SK-N-DZ (cell line): ENCODE measurements at regions not wholly inside any gene's neighbourhood (a gene's known extent, or its start where the extent isn't known, plus 50 kb on each side); places are given as distances from the start of the nearest gene placed in this dataset.
"Not testable (repeated sequence)": the region's sequence is repeated elsewhere in the genome, so short reads cannot be mapped to it uniquely, and the experiment has no call there.

ENCODE experiments used
- DNase-seq: peaks from one replicate; pipeline ENCODE4 v3.0.0-alpha.2; 2015; ENCODE audit warnings: low spot score

DNA sequence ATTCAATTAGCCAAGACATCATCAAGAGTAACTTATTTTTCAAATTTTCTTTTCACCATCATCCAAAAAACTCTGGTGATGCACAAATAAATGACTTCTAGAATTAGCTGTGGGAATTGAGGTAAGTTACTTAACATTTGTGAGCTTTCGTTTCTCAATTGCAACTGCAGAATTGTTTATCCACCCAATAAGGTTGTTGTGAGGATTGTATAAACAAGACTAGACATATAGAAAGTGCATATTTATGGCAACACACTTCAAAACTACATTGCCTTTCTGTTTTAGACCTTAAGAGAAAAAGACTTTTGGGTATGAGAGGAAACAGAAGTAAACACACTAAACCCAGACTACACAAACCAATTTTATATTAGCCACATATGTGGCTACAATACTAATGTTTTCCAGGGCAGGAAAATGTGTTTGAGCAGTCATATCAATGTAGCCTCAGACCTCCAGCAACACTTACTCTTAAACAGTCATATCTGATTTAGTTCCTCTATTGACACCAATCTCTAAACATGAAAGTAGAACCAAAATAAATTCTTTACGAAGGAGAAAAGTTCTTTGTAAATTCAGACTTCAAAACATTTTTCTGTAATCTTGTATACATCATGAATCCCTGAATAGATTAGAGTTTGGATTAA lies 488.0 kb upstream of the CYLC2 start:
- DNase-seq = no peak

DNA sequence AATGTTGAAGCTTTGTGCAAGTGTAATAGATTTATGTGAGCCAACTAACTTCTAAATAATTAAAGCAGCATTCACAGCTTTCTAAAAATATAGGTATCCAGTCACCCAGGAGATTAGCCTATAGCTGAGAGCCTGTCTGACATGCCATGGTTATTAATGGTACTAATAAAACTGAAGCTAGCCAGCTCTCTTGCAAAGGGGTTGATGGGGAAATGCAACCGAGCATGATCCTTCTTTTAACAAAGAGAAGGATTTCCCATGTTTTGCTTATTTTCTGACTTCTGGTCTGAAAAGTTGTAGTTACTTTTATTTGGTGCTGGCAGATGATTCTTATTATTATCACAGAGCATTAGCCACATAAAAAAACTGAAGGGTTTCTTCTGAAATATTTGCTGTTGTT lies 488.7 kb upstream of the CYLC2 start:
- DNase-seq = no peak

DNA sequence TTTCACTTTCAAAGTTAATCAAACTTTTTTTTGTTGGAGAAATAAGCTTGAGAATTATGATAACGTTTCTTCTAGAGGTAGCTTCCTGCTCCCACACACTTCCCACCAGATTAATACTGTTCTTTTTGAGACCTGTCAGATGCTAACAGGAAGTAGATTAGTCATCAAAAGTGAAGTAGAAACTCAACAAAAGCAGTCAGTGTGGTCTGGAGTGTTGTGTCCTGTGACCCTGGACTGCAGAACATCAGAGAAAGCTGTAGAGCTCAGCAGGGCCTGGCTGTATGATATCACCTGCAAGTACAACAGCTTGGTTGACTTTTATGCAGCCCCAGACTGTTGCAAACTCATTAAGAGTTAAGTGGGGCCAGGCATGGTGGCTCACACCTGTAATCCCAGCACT lies 495.7 kb upstream of the CYLC2 start:
- no peak for DNase-seq

DNA sequence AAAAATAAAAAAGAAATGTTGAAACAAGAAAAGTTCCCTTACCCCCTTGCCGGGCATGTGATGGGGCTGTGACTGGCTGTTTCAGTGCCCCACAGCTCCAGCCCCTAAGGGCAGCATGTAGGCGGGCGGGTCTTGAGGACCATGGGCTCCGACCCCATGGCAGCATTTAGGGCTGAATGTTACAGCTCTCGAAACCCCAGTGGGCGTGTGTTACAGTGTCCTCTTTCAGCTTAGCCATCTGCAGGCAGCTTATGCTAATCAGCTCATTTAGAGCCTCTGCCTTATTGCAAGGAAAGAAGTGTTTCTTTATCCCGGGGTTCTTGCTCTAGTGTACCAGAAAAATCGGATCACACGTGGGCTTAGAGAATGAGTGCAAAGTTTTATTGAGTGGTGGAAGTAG lies 497.4 kb upstream of the CYLC2 start:
- DNase-seq = no peak

DNA sequence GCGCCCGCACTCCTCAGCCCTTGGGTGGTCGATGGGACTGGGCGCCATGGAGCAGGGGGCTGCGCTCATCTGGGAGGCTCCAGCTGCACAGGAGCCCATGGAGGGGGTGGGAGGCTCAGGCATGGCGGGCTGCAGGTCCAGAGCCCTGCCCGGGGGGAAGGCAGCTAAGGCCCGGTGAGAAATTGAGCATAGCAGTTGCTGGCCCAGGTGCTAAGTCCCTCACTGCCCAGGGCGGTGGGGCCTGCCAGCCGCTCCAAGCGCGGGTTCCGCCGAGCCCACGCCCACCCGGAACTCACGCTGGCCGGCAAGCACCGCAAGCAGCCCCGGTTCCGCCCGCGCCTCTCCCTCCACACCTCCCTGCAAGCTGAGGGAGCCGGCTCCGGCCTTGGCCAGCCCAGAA lies 508.2 kb upstream of the CYLC2 start:
- DNase-seq = not testable (repeated sequence)

DNA sequence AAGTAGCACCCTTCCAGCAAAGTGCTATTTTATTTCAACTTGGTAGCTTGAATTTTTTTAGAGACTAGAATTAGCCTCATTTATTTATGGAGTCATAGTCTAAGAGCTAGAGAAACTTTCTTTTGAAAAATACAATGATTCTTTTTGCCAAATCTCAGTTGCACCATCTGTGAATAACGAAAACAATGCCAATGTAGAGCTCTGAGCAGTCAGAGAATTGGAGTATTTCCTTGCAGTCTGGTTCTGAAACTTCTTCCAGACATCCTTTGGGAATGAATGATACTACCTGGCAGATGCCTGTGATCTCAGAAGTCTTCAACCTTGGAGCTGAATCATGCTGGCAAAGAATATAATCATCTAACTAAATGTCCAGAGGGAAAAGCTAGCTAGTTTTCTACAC lies 511.5 kb upstream of the CYLC2 start:
- DNase-seq = no peak

DNA sequence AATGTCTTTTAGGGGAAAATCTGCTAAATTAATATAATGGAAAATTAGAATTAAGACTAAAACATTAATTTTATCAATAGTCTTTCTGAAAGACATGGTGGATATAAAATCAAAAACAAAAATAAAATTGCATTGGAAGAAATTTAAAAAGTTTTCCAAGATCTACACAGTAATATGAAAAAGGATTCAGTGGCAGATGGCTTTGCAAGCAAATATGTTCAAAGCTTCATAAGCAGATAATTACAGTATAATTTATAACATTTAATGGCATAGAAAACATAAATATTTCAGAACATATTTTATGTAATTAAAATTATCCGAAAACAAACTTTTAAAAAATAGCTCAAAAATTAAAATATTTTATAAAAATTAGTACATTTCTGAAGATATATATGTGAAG lies 512.4 kb upstream of the CYLC2 start:
- DNase-seq = no peak

DNA sequence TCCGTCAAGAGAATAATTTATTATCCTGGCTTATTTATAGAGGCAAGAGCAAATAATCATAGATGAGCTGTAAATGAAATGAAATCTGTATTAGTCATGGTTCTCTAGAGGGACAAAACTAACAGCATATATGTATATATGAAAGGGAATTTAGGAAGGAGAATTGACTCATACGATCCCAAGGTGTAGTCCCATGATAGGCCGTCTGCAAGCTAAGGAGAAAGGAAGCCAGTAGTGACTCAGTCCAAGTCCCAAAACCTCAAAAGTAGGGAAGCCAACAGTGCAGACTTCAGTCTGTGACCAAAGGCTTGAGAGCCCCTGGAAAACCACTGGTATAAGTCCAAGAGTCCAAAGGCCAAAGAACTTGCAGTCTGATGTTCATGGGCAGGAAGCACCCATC lies 515.9 kb upstream of the CYLC2 start:
- DNase-seq = no peak

DNA sequence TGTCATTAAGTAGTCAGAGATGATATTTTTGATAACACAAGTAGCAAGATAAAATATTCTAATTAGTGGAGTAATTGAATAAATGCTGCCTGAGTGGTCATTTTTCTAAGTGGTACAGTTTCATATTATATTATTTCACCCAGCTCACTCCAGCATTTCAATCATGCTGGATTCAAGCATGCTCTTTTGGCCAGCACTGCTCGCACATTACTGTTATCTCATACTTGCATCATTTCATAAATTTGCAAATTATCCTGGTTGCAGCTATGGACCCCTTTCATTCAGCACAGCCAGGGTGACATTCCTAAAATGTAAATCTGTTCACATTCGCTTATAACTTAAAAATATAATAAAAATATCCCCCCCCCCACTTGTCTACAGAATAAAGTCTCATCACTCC lies 520.8 kb upstream of the CYLC2 start:
- DNase-seq = no peak

DNA sequence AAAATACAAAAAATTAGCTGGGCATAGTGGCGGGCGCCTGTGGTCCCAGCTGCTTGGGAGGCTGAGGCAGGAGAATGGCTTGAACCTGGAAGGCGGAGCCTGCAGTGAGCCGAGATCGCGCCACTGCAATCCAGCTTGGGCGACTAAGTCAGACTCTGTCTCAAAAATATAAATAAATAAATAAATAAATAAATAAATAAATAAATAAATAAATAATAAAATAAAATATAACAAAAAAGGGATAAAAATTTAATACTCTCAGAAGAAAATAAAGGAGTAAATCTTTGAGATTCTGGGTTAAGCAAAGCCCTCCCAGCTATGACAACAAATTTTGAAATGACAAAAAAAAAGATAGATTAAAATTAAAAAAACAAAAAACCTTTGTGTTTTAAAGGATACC lies 525.7 kb upstream of the CYLC2 start:
- not testable (repeated sequence) for DNase-seq

DNA sequence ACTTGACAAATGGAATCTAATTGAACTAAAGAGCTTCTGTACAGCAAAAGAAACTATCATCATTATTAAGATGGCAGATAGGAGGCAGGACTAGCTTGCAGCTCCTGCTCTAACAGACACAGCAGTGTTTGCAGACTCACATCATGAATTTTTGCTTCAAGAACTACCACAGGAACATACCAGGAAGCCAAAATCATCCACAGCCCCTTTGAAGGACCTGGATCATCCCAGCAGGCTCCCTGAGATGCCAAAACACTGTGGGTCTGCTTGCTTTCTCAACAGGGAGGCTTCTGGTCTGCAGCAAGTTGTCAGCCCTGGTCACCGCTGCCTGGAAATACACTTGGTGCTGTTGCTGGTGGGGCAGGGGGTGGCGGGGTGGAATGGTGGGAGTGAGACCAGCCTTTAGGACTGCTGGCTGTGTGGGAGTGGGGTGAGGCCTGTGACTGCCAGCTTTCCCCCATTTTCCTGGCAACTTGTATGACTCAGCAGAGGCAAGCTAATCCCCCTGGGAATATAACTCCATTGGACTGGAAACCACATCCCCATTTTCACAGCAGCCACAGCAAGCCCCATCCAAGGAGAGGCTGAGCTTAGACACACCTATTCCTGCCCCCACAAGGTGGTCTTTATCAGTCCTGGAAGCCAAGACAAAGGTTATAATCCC lies 533.8 kb upstream of the CYLC2 start:
- peak; percentile 1 for DNase-seq

DNA sequence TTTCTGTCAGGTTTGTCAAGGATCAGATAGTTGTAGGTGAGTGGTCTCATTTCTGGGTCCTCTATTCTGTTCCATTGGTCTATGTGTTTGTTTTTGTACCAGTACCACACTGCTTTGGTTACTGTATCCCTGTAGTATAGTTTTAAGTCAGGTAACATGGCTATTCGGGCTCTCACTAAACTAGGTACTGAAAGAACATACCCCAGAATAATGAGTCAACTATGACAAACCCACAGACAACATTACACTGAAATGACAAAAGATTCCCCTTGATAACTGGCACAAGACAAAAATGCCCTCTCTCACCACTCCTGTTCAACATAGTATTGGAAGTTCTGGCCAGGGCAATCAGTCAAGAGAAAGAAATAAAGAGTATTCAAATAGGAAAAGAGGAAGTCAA lies 535.3 kb upstream of the CYLC2 start:
- DNase-seq = no peak

DNA sequence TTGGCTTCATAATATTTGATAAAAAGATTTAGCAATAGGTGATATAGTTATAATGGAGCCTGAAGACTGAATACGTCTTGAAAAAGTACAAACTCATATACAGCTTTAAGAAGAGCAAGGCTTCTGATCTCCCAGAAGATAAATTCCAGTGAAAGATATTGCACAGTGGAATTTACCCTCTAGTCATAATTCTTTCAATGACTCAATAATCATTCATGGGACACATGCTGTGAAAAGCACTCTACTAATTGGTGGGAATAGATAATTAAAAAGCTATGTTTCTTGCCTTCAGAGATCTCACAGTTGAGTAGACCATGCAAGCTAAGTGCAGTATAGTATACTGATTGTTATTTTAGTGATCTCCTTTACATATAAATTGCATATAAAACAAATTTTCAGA lies 538.6 kb upstream of the CYLC2 start:
- DNase-seq = no peak

DNA sequence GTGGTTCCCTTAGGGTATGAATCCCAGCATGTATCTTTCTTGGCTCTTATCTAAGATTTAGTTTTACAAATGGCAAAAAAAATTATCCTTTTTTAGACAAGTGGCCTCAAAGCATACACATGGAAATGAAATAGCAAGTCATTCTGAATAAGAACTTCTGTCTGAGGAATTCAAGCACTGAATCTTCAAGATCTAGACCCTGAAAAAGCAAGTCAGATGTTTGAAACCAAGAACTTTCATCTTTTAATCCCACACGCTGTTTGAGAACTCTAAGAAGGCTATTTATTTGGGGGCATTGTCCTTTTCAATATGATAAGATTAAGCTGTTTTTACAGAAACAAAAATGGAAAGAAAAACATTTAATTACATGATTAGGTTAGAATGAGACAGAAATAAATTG lies 549.2 kb upstream of the CYLC2 start:
- no peak for DNase-seq

DNA sequence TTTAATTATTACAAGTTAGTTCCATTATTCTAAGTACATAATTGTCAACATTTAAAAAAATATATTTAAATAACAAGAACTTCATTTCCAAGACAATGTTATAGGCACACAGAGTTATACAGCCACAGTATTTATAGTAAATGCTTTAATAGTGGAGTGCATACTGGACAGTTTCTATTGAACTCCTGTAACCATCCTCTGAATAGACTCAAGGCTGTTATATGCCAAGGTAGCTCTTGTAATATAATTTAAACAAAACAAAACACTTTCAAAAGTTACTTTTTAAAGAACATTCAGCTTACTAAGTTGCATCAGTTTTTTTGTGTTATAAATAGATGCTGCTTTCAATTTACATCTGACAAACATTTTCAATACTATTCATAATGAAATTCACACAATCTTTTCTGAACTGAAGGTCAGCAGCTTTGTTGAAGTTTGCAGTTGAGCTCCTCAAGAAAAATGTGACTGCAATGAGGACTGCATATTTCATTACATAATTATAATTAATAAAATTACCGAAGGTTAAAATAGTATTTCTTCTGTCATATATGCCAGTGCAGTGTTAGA lies 549.9 kb upstream of the CYLC2 start:
- DNase-seq = no peak

DNA sequence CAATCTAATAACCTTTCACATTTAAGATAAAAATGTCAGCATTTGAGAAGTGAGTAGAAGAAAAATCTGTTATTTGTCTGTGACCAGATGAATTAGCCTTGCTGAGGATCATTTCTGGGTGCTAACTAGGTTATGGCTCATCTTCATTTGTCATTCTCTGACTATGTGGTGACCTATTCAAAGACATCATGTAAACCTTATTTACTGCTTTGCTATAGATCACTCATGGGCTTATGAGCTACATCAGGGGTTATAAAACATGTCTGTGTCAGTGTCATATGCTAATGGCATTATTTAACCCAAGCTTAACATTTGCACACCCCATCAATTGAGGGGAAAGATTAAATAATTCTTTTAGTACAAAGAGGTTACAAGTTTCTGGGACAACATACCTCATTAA lies 555.5 kb upstream of the CYLC2 start:
- peak; percentile 48 for DNase-seq

DNA sequence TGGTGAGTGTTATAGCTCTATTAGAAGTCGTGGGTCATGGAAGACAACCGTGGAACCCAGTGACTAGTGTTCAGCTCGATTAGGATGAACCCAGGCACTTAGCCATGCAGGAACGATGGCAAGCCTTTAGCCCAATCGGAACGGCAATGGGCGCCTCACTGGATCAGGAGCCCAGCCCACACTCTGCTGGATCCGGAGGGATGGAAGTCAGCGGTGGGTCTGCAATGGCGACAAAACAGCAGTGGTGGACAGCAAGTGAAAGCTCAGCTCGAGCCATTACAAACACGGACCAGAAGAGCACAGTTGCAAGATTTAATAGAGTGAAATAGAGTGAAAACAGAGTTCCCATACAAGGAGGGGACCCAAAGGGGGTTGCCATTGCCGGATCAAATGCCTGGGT lies 558.5 kb upstream of the CYLC2 start:
- not testable (repeated sequence) for DNase-seq

DNA sequence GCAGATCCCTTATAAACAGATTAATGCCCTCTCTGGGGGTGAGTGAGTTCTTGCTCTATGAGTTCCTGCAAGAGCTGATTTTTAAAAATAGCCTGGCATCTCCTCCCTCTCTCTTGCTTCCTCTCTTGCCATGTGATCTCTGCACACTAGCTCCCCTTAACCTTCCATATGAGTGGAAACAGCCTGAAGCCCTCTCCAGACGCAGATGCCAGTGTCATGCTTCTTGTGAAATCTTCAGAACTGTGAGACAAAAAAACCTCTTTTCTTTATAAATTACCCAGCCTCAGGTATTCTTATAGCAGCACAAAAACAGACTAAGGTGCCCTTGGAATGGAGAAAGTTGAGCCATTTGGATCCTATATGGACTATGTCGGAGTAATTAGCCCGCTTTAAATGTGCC lies 559.7 kb upstream of the CYLC2 start:
- no peak for DNase-seq

DNA sequence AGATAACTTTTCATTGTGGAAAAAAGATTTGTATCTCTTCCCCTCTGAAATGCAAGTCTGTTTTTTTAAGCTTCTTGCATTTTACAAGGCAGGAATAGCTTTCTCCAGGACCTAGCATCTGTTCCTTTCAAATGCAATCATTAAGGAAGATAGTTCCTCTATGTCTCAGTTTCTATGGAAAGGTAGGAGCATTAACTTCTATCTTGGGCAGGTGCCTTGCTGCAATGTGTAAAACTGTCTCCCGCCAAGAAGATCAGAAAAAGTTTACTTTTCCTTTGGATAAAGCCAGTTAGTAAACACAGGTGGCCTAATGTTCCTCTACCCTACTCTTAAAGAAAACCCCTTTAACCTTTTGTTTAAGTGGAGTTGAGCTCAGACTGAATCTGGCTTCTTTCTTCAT lies 560.6 kb upstream of the CYLC2 start:
- DNase-seq = no peak

DNA sequence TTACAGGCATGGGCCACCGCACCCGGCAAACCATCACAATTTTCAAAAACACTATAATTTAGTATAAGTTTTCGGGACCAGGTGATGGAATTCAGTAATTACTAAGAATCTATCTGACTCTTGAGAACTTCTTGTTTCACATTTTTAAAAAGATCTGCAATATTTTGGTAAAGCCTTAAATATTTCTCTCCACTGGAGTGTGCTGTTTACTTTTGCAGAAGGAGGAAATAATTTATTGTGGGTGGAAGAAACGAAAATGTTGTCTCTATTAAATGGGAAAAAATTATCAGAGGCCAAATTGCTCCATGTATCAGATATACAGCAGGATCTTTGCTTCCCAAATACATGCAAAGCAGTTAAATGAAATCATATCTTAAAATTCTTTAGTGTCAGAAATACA lies 566.8 kb upstream of the CYLC2 start:
- no peak for DNase-seq

DNA sequence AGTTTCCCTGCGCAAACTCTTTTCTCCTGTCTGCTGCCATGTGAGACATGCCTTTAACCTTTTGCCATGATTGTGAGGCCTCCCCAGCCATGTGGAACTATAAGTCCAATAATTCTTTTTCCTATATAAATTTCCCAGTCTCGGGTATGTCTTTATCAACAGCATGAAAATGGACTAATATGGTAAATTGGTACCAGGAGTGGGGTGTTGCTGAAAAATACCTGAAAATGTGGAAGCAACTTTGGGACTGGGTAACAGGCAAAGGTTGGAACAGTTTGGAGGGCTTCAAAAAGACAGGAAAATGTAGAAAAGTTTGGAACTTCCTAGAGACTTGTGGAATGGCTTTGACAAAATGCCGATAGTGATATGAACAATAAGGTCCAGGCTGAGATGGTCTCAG lies 578.9 kb upstream of the CYLC2 start:
- not testable (repeated sequence) for DNase-seq

DNA sequence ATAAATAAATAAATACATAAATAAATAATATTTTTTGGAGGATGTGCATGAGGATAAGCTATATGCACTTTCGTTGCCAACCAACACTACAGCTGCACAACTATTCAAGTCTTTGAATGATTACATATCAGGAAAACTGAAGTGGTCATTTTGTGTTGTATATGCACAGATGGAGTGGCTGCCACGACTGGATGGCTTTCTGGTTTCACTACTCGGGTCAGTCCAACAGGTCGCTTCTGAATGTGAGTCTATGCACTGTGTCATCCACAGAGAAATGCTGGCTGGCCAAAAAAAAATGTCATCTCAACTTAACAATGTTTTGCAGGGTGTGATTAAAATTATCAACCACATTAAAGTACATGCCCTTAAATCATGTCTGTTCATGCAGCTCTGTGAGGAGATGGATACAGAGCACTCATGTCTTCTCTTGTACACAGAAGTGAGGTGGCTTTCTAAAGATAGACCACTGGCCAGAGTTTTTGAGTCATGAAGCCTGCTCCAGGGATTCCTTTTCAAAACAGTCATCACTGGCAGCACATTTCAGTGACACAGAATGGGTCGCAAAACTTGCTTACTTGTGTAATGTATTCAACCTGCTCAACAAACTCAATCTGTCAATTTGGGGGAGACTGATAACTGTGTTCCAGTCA lies 589.8 kb upstream of the CYLC2 start:
- no peak for DNase-seq

DNA sequence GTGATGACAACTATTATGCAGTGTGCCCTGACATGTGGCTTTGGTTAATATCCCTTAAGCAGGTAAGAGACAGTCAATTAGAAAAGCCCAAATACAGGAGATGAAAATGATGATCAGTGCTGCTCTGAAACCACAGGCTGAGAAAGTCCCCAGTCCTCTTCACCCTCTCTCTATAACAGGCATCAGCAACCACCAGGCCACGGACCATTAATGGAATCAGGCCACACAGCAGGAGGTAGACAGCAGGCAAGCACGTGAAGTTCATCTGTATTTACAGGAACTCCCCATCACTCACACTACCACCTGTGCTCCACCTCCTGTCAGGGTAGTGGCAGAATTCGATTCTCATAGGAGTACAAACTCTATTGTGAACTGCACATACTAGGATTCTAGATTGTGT lies 591.6 kb upstream of the CYLC2 start:
- DNase-seq = no peak
